ENCODE measurements at regions not wholly inside any gene's neighbourhood (a gene's known extent, or its start where the extent isn't known, plus 50 kb on each side); places are given as distances from the start of the nearest gene placed in this dataset.

GRCh38 chr1:113243529-113243928, 146.8 kb upstream of the MAGI3 start:
- TF ChIP-seq FOXK1 (CRISPR knock-in tag; IDR thresholded peaks at IDR 0.05) = no peak
- no peak for TF ChIP-seq CTCF (IDR thresholded peaks at IDR 0.05)
- TF ChIP-seq NR3C1 (CRISPR knock-in tag; conservative IDR thresholded peaks at IDR 0.05; ENCODE audit: low read depth) = no peak
- no peak for TF ChIP-seq NFE2L1 (CRISPR knock-in tag; IDR thresholded peaks at IDR 0.05)
- TF ChIP-seq ELF4 (CRISPR knock-in tag; IDR thresholded peaks at IDR 0.05; ENCODE audit: low read depth) = no peak
- TF ChIP-seq, protein P1, sequence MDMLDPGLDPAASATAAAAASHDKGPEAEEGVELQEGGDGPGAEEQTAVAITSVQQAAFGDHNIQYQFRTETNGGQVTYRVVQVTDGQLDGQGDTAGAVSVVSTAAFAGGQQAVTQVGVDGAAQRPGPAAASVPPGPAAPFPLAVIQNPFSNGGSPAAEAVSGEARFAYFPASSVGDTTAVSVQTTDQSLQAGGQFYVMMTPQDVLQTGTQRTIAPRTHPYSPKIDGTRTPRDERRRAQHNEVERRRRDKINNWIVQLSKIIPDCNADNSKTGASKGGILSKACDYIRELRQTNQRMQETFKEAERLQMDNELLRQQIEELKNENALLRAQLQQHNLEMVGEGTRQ (CRISPR knock-in tag; IDR thresholded peaks at IDR 0.05) = no peak
- TF ChIP-seq IRF2 (CRISPR knock-in tag; IDR thresholded peaks at IDR 0.05; ENCODE audit: borderline replicate concordance, low read depth) = no peak
- no peak for TF ChIP-seq SP1 (CRISPR knock-in tag; conservative IDR thresholded peaks at IDR 0.05)

Data from WTC11 (cell line).